GM12865 (cell line): ENCODE measurements at regions not wholly inside any gene's neighbourhood (a gene's known extent, or its start where the extent isn't known, plus 50 kb on each side); places are given as distances from the start of the nearest gene placed in this dataset.
"Not testable (repeated sequence)": the region's sequence is repeated elsewhere in the genome, so short reads cannot be mapped to it uniquely, and the experiment has no call there.

Source experiments
- DNase-seq: peaks from one replicate; pipeline ENCODE4 v3.0.0; 2010; ENCODE audit warnings: low read depth
- H3K4me3 ChIP-seq: 2 replicates; pipeline ENCODE4 v1.5.1; 2011; ENCODE audit warnings: mild to moderate bottlenecking, low read depth, low read length, control low read depth
- TF ChIP-seq, protein P1 (sequence below): IDR thresholded peaks from 2 replicates; pipeline ENCODE4 v1.5.1; 2011; ENCODE audit warnings: low read length, control low read depth, low read depth, inconsistent platforms; ENCODE audit not compliant: insufficient read depth; ENCODE audit errors: missing control alignments

DNA sequence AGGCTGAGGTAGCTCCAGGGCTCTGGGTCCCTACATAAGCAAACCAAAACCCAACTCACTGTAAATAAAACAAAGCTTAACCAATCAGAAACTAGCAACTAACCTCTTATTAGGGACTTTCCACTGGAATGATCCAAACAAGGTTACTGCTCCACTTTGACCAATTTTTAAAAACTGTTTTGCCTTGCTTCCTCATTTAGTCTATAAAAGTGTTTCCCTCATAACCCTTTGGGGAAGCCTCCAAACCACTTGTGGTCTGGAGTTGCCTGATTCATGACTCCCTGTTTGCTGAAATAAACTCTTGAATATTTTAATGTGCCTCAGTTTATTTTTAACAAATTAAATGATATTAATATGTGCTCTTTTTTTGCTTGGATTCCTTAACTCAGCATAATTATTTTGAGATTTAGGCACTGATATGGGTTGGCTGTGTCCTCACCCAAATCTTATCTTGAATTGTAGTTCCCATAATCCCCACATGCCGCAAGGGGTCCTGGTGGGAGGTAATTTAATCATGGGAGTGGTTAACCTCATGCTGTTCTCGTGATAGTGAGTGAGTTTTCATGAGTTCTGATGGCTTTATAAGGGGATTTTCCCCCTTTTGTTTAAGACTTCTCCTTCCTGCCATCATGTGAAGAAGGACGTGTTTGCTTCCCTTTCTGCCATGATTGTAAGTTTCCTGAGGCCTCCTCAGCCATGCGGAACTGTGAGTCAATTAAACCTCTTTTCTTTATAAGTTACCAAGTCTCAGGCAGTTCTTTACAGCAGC lies 90.6 kb downstream of the CD200R1L start:
- DNase-seq, result no peak
- TF ChIP-seq, protein P1, sequence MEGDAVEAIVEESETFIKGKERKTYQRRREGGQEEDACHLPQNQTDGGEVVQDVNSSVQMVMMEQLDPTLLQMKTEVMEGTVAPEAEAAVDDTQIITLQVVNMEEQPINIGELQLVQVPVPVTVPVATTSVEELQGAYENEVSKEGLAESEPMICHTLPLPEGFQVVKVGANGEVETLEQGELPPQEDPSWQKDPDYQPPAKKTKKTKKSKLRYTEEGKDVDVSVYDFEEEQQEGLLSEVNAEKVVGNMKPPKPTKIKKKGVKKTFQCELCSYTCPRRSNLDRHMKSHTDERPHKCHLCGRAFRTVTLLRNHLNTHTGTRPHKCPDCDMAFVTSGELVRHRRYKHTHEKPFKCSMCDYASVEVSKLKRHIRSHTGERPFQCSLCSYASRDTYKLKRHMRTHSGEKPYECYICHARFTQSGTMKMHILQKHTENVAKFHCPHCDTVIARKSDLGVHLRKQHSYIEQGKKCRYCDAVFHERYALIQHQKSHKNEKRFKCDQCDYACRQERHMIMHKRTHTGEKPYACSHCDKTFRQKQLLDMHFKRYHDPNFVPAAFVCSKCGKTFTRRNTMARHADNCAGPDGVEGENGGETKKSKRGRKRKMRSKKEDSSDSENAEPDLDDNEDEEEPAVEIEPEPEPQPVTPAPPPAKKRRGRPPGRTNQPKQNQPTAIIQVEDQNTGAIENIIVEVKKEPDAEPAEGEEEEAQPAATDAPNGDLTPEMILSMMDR, result no peak
- no peak overlapping the region for H3K4me3 ChIP-seq

DNA sequence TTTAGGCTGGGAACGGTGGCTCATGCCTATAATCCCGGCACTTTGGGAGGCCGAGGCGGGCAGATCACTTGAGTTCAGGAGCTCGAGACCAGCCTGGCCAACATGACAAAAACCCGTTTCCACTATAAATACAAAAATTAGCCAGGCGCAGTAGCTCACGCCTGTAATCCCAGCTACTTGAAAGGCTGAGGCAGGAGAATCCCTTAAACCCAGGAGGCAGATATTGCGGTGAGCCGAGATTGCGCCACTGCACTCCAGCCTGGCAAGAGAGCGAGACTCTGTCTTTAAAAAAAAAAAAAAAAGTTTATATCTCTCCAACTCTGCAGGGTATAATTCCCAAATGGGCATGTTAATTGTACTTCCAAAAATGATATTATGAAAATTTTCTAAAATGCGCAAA lies 91.6 kb downstream of the CD200R1L start:
- not testable (repeated sequence) for H3K4me3 ChIP-seq, DNase-seq

DNA sequence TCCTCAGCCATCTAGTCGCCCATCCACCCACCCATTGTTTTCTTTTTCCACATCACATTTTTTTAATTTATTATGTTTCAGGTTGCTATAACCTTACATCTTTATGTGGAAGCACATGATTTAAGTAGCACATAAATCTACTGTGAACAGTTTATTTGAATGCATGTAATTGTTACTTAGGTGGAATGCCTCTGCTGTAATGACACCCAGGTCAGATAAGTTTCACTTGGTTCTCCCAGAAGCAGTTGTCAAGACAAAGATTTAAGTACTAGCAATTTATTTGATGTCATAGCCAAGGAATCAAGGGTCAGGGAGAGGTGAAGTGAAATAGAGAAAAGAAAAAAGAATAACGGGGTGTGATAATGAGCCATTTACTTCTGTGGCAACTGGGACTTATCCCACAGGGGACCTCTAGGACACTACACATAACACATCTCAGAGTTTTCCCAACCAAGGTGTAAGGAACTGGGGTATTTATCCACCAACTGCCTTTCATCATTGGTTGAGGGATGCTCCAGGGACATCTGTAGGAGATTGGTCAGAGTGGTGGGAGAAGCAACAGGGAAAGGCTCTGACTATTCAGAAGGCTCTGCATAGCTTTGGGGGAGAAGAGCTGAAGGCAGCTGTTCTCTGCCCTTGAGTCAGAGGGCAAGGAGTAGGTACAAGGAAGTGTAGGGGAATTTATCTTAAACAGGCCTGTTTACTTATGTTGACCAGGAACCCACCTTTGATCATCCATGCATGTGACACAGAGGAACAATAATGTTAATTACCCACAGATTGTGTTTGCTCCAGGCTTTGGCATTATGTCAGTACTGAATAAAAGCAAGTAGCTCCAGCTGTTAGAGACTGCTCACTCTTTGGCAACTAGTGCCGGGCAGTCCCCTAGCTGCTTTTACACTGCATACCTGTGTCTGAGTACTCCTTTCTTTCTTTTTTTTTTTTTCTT lies 94.8 kb downstream of the CD200R1L start:
- no peak overlapping the region for H3K4me3 ChIP-seq
- DNase-seq, result no peak
- TF ChIP-seq, protein P1, result no peak

DNA sequence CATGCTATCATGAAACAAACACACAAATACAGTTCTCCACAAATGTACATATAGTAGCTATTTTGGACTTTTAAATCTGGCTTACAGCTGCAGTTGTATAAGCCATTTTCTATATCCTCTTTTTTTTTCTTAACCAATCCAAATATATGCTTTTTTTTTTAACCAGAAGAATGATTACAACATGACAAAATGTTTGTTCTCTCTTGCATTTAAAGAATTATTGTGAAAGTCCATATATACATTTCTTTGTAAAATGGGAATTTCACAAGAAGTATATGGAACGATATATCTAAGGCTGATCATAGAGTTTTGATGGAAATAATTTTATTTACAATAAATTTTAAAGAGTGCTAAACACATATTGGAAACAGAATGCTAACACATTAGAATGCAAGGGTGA lies 95.6 kb downstream of the CD200R1L start:
- H3K4me3 ChIP-seq, result no peak overlapping the region
- DNase-seq, result no peak
- TF ChIP-seq, protein P1, result no peak

DNA sequence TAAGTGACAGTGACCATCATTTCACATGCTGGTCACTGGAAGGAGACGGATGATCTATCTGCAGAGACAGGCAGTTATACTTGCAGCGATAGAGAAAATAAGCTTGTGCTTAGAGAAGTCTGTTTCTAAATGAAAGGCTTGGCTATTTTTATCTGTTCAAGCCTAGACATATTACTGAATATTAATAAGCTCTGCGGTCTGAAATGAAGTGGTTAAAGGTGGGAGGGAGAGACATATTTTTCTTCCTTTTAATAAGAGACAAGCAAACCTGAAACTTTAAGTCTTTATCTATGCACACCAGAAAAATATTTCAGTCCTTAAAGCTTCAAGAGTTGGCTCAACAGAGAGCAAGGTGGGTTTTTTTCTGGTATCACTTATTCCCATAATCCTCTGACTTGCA lies 99.0 kb downstream of the CD200R1L start:
- DNase-seq, result no peak
- TF ChIP-seq, protein P1, result no peak
- no peak overlapping the region for H3K4me3 ChIP-seq

DNA sequence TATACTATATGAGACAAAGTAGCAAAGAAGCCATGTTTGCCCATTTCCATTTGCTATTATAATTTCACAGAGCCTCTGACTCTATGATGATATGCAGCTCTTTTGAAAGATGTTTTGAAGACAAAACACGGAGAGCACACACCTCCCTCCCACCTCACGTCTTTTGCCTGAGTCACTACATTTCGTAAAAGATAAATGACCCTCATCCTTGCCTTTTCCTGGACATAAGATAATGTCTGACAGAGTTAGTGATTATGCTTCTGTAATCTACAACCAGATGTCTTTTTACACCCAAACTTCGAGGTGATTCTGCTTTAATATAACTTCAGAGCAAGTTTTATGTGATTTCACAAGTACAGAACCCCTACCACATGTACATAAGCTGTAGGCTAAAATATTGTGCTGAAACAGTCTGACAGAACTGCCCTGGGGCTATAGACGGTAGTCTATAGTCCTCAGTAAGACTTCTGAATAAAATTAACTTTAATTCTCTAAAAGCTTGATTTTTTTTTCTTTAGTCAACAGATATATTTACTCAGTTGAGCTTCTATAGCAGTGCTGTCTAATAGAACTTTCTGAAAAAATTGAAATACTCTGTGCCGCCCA lies 99.9 kb downstream of the CD200R1L start:
- DNase-seq, result no peak
- TF ChIP-seq, protein P1, result no peak
- no peak overlapping the region for H3K4me3 ChIP-seq
